ENCODE measurements at regions not wholly inside any gene's neighbourhood (a gene's known extent, or its start where the extent isn't known, plus 50 kb on each side); places are given as distances from the start of the nearest gene placed in this dataset.

DNA sequence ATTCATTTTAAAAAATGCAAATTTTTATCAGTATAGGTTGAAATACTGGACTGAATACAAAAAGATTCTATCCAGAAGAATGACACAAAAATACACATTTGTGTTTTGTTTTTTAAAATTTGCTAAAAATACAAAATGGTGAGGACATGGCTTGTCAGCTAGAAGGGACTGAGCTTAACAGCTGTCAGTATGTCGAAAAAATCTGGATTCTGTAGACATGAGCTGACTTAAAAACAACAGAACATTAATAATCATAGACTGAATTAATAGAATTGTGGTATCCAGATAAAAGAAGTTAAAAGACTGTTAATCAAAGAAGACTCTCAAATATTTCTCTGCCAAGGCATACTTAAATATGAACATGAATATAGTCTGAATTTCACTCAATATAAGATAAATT, 244.9 kb upstream of the CBLB start:
- TF ChIP-seq, protein P1, sequence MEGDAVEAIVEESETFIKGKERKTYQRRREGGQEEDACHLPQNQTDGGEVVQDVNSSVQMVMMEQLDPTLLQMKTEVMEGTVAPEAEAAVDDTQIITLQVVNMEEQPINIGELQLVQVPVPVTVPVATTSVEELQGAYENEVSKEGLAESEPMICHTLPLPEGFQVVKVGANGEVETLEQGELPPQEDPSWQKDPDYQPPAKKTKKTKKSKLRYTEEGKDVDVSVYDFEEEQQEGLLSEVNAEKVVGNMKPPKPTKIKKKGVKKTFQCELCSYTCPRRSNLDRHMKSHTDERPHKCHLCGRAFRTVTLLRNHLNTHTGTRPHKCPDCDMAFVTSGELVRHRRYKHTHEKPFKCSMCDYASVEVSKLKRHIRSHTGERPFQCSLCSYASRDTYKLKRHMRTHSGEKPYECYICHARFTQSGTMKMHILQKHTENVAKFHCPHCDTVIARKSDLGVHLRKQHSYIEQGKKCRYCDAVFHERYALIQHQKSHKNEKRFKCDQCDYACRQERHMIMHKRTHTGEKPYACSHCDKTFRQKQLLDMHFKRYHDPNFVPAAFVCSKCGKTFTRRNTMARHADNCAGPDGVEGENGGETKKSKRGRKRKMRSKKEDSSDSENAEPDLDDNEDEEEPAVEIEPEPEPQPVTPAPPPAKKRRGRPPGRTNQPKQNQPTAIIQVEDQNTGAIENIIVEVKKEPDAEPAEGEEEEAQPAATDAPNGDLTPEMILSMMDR (IDR thresholded peaks at IDR 0.05; ENCODE audit: low read depth, low read length), result no peak
- DNase-seq (ENCODE audit: extremely low read depth, low read depth), result no peak

DNA sequence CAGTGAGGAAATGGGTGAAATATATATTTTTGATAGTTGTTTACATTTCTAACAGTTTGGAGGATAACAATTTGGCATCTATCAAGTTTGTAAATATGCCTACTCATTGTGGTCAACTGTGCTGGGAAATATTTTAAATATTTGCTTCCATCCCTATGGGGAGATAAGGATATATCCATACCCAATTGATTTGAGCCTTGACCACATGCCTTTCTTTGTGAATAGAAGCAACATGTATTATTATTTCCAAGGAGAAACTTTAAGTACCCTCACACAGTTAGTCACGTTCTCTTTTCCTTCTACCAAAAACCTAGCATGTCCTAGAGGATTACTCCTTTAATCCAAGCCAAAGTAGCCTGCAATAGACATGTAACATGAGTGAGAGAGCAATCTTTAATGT, 245.4 kb upstream of the CBLB start:
- DNase-seq (ENCODE audit: extremely low read depth, low read depth), result no peak

DNA sequence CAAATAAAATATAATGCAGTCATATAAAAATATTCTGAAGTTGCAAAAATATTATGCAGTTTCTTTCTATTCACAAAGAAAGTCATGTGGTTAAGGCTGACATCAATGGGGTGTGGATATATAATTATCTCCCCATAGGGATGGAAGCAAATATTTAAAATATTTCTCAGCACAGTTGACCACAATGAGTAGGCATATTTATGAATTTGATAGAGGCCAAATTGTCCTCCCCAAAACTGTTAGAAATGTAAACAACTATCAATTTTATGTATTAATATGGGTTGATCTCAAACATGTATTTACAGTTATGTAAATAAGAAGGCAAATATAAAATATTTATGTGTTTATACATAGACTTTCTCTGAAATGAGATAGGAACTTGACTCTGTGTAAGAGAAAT, 246.0 kb upstream of the CBLB start:
- no peak for DNase-seq (ENCODE audit: extremely low read depth, low read depth)
- TF ChIP-seq, protein P1 (IDR thresholded peaks at IDR 0.05; ENCODE audit: low read depth, low read length), result no peak

More for the DNA sequence above, 245.4 kb upstream of the CBLB start:
- TF ChIP-seq, protein P1 (IDR thresholded peaks at IDR 0.05; ENCODE audit: low read depth, low read length), result no peak

DNA sequence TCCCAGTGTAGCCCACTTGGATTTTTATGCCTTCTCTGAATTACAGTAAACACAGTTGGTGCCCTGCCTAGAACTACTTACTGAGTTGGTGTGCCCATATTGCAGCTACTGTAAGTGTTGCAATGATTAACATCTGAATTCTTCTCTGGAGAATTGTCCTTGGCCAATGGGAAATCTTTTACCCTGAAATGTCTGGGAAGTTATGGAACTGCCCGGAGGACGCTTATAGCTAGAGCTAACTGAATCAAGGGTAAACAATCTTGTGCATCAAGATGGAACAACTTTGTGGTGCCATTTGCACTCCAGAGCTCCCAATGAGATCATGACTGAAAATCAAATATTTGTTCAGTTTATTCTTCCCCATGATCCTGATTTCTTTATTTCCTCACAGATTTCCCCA, 246.7 kb upstream of the CBLB start:
- DNase-seq (ENCODE audit: extremely low read depth, low read depth), result no peak
- TF ChIP-seq, protein P1 (IDR thresholded peaks at IDR 0.05; ENCODE audit: low read depth, low read length), result no peak

DNA sequence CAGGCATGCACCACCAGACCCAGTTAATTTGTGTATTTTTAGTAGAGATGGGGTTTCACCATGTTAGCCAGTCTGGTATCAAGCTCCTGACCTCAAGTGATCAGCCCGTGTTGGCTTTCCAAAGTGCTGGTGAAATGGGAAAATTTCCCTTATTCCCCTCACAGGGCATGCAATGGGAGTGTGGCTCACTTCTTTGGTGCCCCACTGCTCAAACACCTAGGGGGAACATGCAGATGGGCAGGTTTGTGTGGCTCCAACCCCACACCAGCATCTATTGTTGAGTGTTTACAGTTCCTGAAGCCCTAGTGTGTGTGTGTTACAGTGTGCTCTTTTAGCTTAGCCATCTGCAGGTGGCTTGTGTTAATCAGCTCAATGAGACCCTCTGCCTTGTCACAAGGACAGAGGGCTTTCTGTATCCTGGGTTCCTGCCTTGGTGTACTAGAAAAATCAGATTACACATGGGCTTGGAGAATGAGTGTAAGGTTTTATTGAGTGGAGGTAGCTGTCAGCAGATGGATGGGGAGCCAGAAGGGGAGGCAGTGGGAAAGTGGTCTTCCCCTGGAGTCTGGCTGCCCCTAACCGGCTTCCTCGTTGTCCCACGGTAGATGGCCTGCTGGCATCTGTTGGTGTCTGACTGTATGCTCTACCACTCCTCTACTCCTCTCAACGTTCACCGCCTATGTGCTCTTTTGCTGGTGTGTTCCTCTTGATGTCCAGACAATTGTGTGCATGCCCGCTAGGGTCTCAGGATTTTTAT, 248.1 kb upstream of the CBLB start:
- no peak for DNase-seq (ENCODE audit: extremely low read depth, low read depth)
- TF ChIP-seq, protein P1 (IDR thresholded peaks at IDR 0.05; ENCODE audit: low read depth, low read length), result no peak

DNA sequence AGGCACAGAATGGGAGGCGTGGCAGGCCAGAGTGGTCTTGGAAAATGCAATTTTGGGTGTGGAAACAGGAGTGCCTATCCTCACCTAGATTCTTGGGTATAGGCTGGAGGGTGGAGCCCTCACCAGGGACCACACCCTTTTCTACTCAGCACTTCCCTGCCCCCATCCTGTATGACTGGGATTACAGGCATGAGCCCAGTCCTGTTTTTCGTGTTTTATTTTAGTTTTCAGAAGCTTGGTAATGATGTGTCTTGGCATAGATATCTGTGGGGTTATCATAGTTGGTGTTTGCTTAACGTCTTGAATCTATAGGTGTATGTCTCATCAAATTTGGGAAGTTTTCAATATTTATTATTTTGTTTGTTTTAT, 248.7 kb upstream of the CBLB start:
- DNase-seq (ENCODE audit: extremely low read depth, low read depth), result no peak
- TF ChIP-seq, protein P1 (IDR thresholded peaks at IDR 0.05; ENCODE audit: low read depth, low read length), result no peak

DNA sequence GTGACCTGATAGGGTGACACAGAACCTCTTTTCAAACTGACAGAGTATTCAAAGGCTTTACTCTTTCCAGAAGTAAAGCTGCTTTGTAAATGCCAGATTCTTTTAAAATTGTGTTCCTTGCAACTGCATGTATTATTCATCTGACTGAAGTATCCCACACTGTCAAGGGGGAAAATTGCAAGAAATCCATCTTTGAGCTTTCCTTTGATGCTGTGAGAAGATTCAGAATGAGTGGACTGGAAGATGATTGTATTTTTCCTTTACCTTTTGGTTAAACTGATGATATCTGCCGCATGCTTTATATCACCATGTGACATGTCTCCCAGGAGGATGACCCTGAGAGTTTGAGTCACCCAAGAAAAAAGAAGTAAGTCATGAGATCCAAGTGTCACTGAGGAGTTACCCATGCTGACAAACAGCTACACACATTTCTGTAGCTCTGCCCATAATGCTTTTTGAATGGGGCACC, 250.8 kb upstream of the CBLB start:
- TF ChIP-seq, protein P1 (IDR thresholded peaks at IDR 0.05; ENCODE audit: low read depth, low read length), result no peak
- DNase-seq (ENCODE audit: extremely low read depth, low read depth), result no peak
